DMS114 treated with DMSO at 0.1 percent for 48 hours (cell line): ENCODE measurements at regions not wholly inside any gene's neighbourhood (a gene's known extent, or its start where the extent isn't known, plus 50 kb on each side); places are given as distances from the start of the nearest gene placed in this dataset.
"Not testable (repeated sequence)": the region's sequence is repeated elsewhere in the genome, so short reads cannot be mapped to it uniquely, and the experiment has no call there.

ENCODE experiments used
- DNase-seq: peaks from one replicate; lab custom pipeline; 2025; ENCODE audit not compliant: unreplicated experiment; lab: John Stamatoyannopoulos, UW

GRCh38 chr1:48084826-48085225 lies 87.6 kb upstream of the TRABD2B start:
- DNase-seq: no peak

- no peak for DNase-seq
Observed at GRCh38 chr1:48082271-48082962, 85.2 kb upstream of the TRABD2B start.

- DNase-seq: no peak
Observed at GRCh38 chr1:48080331-48081255, 83.4 kb upstream of the TRABD2B start.

- no peak for DNase-seq
Observed at GRCh38 chr1:48079096-48079495, 81.9 kb upstream of the TRABD2B start.

- DNase-seq: no peak
Observed at GRCh38 chr1:48077795-48078222, 80.6 kb upstream of the TRABD2B start.

- no peak for DNase-seq
Observed at GRCh38 chr1:48076017-48076416, 78.8 kb upstream of the TRABD2B start.

GRCh38 chr1:48073798-48074530 lies 76.8 kb upstream of the TRABD2B start:
- DNase-seq: no peak

- DNase-seq: no peak
Observed at GRCh38 chr1:48071513-48071912, 74.3 kb upstream of the TRABD2B start.

GRCh38 chr1:48070396-48070750 lies 73.2 kb upstream of the TRABD2B start:
- no peak for DNase-seq

GRCh38 chr1:48069662-48070395 lies 72.6 kb upstream of the TRABD2B start:
- DNase-seq: no peak

- DNase-seq: no peak
Observed at GRCh38 chr1:48068206-48068605, 71.0 kb upstream of the TRABD2B start.

- DNase-seq: no peak
Observed at GRCh38 chr1:48066936-48067335, 69.8 kb upstream of the TRABD2B start.

- DNase-seq: not testable (repeated sequence)
Observed at GRCh38 chr1:48064693-48065092, 67.5 kb upstream of the TRABD2B start.

GRCh38 chr1:48062353-48062752 lies 65.2 kb upstream of the TRABD2B start:
- DNase-seq: no peak

GRCh38 chr1:48061162-48062136 lies 64.3 kb upstream of the TRABD2B start:
- peak; percentile 45 for DNase-seq

GRCh38 chr1:48059289-48059688 lies 62.1 kb upstream of the TRABD2B start:
- DNase-seq: no peak

- no peak for DNase-seq
Observed at GRCh38 chr1:48058135-48059025, 61.2 kb upstream of the TRABD2B start.

- no peak for DNase-seq
Observed at GRCh38 chr1:48057249-48057648, 60.1 kb upstream of the TRABD2B start.
